ENCODE measurements at regions not wholly inside any gene's neighbourhood (a gene's known extent, or its start where the extent isn't known, plus 50 kb on each side); places are given as distances from the start of the nearest gene placed in this dataset.
"Not testable (repeated sequence)": the region's sequence is repeated elsewhere in the genome, so short reads cannot be mapped to it uniquely, and the experiment has no call there.

GRCh38 chr3:105979961-105980360 lies 111.1 kb upstream of the CBLB start:
- FAIRE-seq (no peak), DNase-seq (ENCODE audit: insufficient read length) (no peak)
- TF ChIP-seq POLR2AphosphoS5 (IDR thresholded peaks at IDR 0.05; ENCODE audit: low read depth, low read length) (no peak), TAF1 (IDR thresholded peaks at IDR 0.05; ENCODE audit: borderline replicate concordance, low read depth, low read length) (no peak), POLR2A (IDR thresholded peaks at IDR 0.05; ENCODE audit: low read depth, low read length) (no peak)

GRCh38 chr3:105982207-105982606 lies 113.4 kb upstream of the CBLB start:
- FAIRE-seq (no peak), DNase-seq (ENCODE audit: insufficient read length) (no peak)
- TF ChIP-seq POLR2A (IDR thresholded peaks at IDR 0.05; ENCODE audit: low read depth, low read length) (no peak), POLR2AphosphoS5 (IDR thresholded peaks at IDR 0.05; ENCODE audit: low read depth, low read length) (no peak), TAF1 (IDR thresholded peaks at IDR 0.05; ENCODE audit: borderline replicate concordance, low read depth, low read length) (no peak)

- FAIRE-seq (no peak), DNase-seq (ENCODE audit: insufficient read length) (no peak)
- TF ChIP-seq POLR2A (IDR thresholded peaks at IDR 0.05; ENCODE audit: low read depth, low read length) (no peak), POLR2AphosphoS5 (IDR thresholded peaks at IDR 0.05; ENCODE audit: low read depth, low read length) (no peak), TAF1 (IDR thresholded peaks at IDR 0.05; ENCODE audit: borderline replicate concordance, low read depth, low read length) (no peak)
Measured at GRCh38 chr3:105984837-105985236, 116.0 kb upstream of the CBLB start.

GRCh38 chr3:105986343-105986742 lies 117.5 kb upstream of the CBLB start:
- FAIRE-seq = peak; percentile 17
- DNase-seq (ENCODE audit: insufficient read length) = not testable (repeated sequence)

- no peak for FAIRE-seq
- no peak for TF ChIP-seq TAF1 (IDR thresholded peaks at IDR 0.05; ENCODE audit: borderline replicate concordance, low read depth, low read length)
- TF ChIP-seq POLR2A (IDR thresholded peaks at IDR 0.05; ENCODE audit: low read depth, low read length) = no peak
- no peak for TF ChIP-seq POLR2AphosphoS5 (IDR thresholded peaks at IDR 0.05; ENCODE audit: low read depth, low read length)
- no peak for DNase-seq (ENCODE audit: insufficient read length)
Measured at GRCh38 chr3:105987809-105988208, 119.0 kb upstream of the CBLB start.

GRCh38 chr3:105988540-105989212 lies 119.9 kb upstream of the CBLB start:
- TF ChIP-seq POLR2A (IDR thresholded peaks at IDR 0.05; ENCODE audit: low read depth, low read length) (no peak), TAF1 (IDR thresholded peaks at IDR 0.05; ENCODE audit: borderline replicate concordance, low read depth, low read length) (no peak), POLR2AphosphoS5 (IDR thresholded peaks at IDR 0.05; ENCODE audit: low read depth, low read length) (no peak)
- DNase-seq (ENCODE audit: insufficient read length) (no peak), FAIRE-seq (no peak)

GRCh38 chr3:105996781-105997180 lies 128.0 kb upstream of the CBLB start:
- FAIRE-seq (no peak), DNase-seq (ENCODE audit: insufficient read length) (no peak)
- TF ChIP-seq POLR2AphosphoS5 (IDR thresholded peaks at IDR 0.05; ENCODE audit: low read depth, low read length) (no peak), POLR2A (IDR thresholded peaks at IDR 0.05; ENCODE audit: low read depth, low read length) (no peak), TAF1 (IDR thresholded peaks at IDR 0.05; ENCODE audit: borderline replicate concordance, low read depth, low read length) (no peak)

GRCh38 chr3:105997466-105997799 lies 128.6 kb upstream of the CBLB start:
- FAIRE-seq (no peak), DNase-seq (ENCODE audit: insufficient read length) (no peak)
- TF ChIP-seq POLR2AphosphoS5 (IDR thresholded peaks at IDR 0.05; ENCODE audit: low read depth, low read length) = no peak
- TF ChIP-seq TAF1 (IDR thresholded peaks at IDR 0.05; ENCODE audit: borderline replicate concordance, low read depth, low read length) = no peak

- no peak for TF ChIP-seq POLR2AphosphoS5 (IDR thresholded peaks at IDR 0.05; ENCODE audit: low read depth, low read length)
- no peak for TF ChIP-seq POLR2A (IDR thresholded peaks at IDR 0.05; ENCODE audit: low read depth, low read length)
- no peak for TF ChIP-seq TAF1 (IDR thresholded peaks at IDR 0.05; ENCODE audit: borderline replicate concordance, low read depth, low read length)
- FAIRE-seq (no peak), DNase-seq (ENCODE audit: insufficient read length) (no peak)
Measured at GRCh38 chr3:105997800-105998526, 129.2 kb upstream of the CBLB start.

GRCh38 chr3:105999856-106000255 lies 131.0 kb upstream of the CBLB start:
- TF ChIP-seq TAF1 (IDR thresholded peaks at IDR 0.05; ENCODE audit: borderline replicate concordance, low read depth, low read length) (no peak), POLR2AphosphoS5 (IDR thresholded peaks at IDR 0.05; ENCODE audit: low read depth, low read length) (no peak), POLR2A (IDR thresholded peaks at IDR 0.05; ENCODE audit: low read depth, low read length) (no peak)
- DNase-seq (ENCODE audit: insufficient read length) = no peak
- no peak for FAIRE-seq

GRCh38 chr3:106001923-106002322 lies 133.1 kb upstream of the CBLB start:
- FAIRE-seq (no peak), DNase-seq (ENCODE audit: insufficient read length) (no peak)
- TF ChIP-seq TAF1 (IDR thresholded peaks at IDR 0.05; ENCODE audit: borderline replicate concordance, low read depth, low read length) (no peak), POLR2AphosphoS5 (IDR thresholded peaks at IDR 0.05; ENCODE audit: low read depth, low read length) (no peak), POLR2A (IDR thresholded peaks at IDR 0.05; ENCODE audit: low read depth, low read length) (no peak)

GRCh38 chr3:106004137-106004681 lies 135.4 kb upstream of the CBLB start:
- TF ChIP-seq POLR2A (IDR thresholded peaks at IDR 0.05; ENCODE audit: low read depth, low read length) (no peak), TAF1 (IDR thresholded peaks at IDR 0.05; ENCODE audit: borderline replicate concordance, low read depth, low read length) (no peak), POLR2AphosphoS5 (IDR thresholded peaks at IDR 0.05; ENCODE audit: low read depth, low read length) (no peak)
- no peak for FAIRE-seq
- DNase-seq (ENCODE audit: insufficient read length) = no peak

Measured in GM12892 (cell line).